Hepatocyte (in vitro differentiated cells): ENCODE measurements at regions not wholly inside any gene's neighbourhood (a gene's known extent, or its start where the extent isn't known, plus 50 kb on each side); places are given as distances from the start of the nearest gene placed in this dataset.

Source experiments
- EZH2 ChIP-seq: fragments of 200-600 bp; sonication (generic); IDR thresholded peaks from 2 replicates; pipeline ENCODE4 v1.6.1; 2016; ENCODE audit warnings: antibody characterized with exemption, mild to moderate bottlenecking, borderline replicate concordance
- EZH2phosphoT487 ChIP-seq: fragments of 200-600 bp; sonication (generic); IDR thresholded peaks from one replicate; pipeline ENCODE4 v1.6.1; 2018; ENCODE audit warnings: antibody characterized with exemption, mild to moderate bottlenecking, low read depth, moderate library complexity; ENCODE audit not compliant: unreplicated experiment, severe bottlenecking
- TF ChIP-seq, protein P1 (sequence below): fragments of 200-600 bp; sonication (generic); IDR thresholded peaks from 2 replicates; pipeline ENCODE4 v1.5.1; 2016; ENCODE audit warnings: antibody characterized with exemption, mild to moderate bottlenecking; ENCODE audit not compliant: poor library complexity

DNA sequence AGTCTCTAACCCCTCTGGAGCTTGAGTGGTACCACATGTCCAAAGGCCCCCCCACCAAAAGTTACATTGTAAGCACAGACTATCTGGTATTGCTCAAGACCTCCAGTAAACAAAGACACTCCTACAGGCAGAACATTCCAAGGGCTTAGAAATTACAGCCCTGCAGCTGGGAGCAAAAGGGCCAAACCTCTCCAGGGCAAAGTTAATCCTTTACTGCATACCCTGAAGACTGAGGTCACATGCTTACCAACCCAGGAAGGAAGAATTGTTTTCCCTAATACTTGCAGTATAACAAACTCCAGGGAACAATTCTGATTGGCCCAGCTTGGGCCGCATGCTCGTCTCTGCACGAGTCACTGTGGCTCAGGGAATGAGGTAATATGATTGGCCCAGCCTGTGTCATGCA lies 266.1 kb upstream of the NR2F2 start:
- TF ChIP-seq, protein P1, sequence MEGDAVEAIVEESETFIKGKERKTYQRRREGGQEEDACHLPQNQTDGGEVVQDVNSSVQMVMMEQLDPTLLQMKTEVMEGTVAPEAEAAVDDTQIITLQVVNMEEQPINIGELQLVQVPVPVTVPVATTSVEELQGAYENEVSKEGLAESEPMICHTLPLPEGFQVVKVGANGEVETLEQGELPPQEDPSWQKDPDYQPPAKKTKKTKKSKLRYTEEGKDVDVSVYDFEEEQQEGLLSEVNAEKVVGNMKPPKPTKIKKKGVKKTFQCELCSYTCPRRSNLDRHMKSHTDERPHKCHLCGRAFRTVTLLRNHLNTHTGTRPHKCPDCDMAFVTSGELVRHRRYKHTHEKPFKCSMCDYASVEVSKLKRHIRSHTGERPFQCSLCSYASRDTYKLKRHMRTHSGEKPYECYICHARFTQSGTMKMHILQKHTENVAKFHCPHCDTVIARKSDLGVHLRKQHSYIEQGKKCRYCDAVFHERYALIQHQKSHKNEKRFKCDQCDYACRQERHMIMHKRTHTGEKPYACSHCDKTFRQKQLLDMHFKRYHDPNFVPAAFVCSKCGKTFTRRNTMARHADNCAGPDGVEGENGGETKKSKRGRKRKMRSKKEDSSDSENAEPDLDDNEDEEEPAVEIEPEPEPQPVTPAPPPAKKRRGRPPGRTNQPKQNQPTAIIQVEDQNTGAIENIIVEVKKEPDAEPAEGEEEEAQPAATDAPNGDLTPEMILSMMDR: no peak
- no peak for TF ChIP-seq EZH2
- no peak for TF ChIP-seq EZH2phosphoT487
